GM18873 (cell line): ENCODE measurements at regions not wholly inside any gene's neighbourhood (a gene's known extent, or its start where the extent isn't known, plus 50 kb on each side); places are given as distances from the start of the nearest gene placed in this dataset.

Source experiments
- ATAC-seq: cut with Tn5 transposase; IDR thresholded peaks from one replicate; pipeline ENCODE4 v1.9.1; 2021; ENCODE audit warnings: mild to moderate bottlenecking, moderate library complexity, moderate number of reproducible peaks; ENCODE audit not compliant: unreplicated experiment, low FRiP score

DNA sequence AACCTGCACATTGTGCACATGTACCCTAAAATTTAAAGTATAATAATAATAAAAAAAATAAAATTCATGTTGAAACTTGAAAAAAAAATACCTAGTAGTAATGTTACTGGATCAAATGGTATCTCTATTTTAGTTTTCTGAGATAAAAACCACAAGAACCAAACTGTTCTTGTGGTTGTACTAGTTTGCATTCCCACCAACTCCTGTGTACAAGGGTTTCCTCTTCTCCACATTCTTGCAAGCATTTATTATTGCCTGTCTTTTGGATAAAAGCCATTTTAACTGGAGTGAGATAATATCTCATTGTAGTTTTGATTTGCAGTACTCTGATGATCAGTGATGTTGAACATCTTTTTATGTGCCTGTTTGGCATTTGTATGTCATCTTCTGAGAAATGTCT lies 177.7 kb downstream of the KIF20B start:
- no peak for ATAC-seq

DNA sequence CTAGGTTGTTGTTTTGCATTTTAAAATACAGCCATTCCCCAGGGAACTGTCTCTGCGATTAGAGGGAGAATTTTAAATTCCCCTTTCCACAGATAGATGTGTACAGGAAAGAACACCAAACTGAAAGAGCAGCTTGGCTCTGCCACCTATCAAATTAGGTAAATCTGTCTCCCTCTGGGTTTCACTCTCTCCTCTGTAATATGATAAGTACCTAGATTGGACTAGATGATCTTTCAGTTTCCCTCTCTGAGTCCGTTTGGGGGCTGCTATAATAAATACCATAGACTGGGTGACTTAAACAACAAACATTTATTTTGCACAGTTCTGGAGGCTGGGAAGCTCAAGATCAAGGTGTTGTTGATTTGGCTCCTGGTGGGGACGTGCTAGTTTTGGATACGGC lies 186.0 kb downstream of the KIF20B start:
- peak; percentile 39 for ATAC-seq

DNA sequence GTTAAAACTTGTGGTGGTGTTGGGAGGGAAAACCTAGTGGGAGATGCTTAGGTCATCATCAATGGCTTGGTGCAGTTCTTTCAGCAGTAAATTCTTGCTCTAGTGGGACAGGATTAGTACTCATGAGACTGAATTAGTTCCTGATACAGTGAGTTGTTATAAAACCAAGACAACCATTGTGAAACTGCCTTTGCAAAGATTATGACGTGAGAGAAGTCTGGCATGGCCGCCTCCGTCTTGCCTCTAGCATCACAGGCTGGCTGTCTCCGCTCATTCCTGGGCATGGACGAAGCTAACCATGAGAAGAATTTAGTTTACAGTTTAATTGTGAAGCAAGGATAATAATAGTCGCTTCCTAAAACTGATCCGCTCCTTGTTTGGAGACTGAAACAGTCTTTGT lies 186.4 kb downstream of the KIF20B start:
- peak; percentile 43 for ATAC-seq

DNA sequence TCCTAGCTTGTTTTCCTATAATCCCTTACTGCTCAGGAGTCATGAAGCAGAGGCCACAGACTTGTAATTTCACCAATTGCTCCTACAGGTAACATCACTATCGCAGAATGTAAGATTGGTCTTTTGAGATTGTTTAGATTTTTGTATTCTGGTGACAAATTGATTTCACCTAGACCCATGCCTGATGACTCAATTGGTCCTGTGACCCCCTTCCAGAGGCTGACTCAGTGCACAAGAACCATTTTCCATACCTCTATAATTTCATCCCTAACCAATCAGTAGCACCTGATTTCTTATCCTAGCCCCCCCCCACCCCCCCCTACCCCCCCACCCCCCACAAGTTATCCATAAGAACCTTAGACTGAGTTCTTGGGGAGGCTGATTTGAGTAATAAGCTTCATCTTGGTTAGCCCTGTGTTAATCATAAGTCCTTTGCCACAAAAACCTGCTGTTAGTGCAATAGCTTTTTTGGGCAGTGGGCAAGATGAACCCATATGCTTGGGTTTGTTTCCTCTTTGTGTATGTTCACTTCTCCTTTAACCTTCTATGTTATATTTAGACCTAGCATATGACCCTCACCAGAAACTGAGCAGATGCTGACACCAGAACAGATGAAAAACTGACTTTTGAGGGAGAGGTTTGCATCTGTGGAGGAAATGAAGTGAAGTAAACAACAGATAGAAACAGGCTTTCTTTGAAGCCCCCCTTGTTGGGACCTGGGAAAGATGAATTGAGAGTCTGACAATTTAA lies 187.1 kb downstream of the KIF20B start:
- ATAC-seq: peak; percentile 87

- ATAC-seq: no peak
These were observed 188.2 kb downstream of the KIF20B start for GRCh38 chr10:89889606-89890005.

DNA sequence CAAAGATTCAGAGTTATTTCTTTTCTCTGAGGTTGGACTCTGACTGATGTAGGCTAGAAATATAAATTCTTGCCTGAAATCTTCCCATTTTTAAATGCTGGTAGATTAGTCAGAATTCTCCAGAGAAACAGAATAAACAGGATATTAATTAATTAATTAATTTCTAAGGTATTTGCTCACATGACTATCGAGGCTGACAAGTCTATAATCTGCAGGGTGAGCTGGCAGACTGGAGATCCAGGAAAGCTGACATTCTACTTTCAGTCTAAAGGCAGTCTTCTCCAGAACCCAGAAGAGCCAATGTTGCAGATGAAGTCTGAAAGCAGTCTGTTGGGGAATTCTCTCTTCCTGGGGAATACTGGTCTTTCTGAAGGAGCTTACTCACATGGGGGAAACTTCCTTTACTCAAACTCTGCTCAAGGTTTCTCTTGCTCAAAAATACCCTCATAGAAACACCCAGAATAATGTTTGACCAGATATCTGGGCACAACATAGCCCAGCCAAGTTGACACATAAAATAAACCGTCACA lies 189.7 kb downstream of the KIF20B start:
- no peak for ATAC-seq

GRCh38 chr10:89894051-89894450 lies 192.7 kb downstream of the KIF20B start:
- ATAC-seq: no peak

GRCh38 chr10:89900554-89900953 lies 199.2 kb downstream of the KIF20B start:
- no peak for ATAC-seq

GRCh38 chr10:89901895-89902294 lies 200.5 kb downstream of the KIF20B start:
- ATAC-seq: no peak

DNA sequence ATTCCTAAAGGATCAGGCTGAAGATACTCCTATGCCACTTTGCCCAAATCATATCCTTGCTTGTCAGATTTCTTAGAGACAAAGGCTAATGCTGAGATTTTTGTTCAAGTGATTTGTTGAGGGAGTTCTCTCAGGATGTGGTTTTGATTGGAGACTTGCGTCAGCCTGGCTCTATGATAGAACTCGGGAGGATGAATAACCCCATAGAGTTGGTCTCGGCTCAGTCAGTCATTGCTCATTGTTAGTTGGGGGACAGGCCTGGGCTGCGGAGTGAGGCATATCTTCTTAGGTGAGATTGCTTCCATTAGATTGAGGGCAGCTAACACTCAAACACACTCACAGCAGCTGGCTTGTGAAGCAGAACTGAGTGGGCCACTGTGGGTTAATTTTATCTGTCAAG lies 203.4 kb downstream of the KIF20B start:
- no peak for ATAC-seq

GRCh38 chr10:89909752-89910151 lies 208.4 kb downstream of the KIF20B start:
- no peak for ATAC-seq

DNA sequence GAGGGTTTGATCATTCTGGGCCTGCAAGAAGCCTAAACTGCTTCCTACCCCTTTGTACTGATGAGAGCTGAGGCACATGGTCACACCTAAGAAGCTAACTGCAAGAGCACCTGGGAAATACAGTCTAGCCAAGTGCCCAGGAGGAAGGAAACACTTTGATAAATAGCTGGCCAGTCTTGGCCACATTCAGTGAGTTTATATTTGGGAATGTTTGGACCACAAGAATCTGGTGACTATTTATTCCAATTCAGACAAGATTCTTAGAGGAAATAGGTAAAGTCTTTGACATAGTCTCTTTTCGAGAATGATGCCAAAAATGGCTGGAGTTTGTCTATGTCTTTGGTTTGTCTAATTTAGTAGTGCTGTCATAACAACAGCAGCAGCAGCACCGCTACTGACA lies 213.6 kb downstream of the KIF20B start:
- ATAC-seq: no peak

DNA sequence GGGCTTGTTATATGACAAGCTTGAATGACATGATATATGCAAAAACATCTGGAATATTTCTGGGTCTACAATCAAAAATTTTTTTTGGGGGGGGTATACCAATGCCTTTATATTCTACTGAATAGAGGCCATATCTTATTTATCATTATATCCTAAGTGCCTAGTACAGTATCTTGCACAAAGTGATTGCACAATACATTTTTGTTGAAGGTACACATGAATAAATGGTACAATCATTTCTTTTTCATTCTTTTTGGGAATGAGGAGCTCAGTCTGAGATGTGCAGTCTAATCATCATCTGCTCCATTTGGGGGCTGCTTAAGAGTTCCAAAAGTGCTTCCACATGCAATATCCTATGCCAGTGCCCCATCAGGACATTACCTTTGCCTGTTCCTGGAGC lies 214.6 kb downstream of the KIF20B start:
- ATAC-seq: no peak

- no peak for ATAC-seq
These were observed 215.3 kb downstream of the KIF20B start for GRCh38 chr10:89916468-89917215.

- ATAC-seq: no peak
These were observed 220.0 kb downstream of the KIF20B start for GRCh38 chr10:89921403-89921802.

DNA sequence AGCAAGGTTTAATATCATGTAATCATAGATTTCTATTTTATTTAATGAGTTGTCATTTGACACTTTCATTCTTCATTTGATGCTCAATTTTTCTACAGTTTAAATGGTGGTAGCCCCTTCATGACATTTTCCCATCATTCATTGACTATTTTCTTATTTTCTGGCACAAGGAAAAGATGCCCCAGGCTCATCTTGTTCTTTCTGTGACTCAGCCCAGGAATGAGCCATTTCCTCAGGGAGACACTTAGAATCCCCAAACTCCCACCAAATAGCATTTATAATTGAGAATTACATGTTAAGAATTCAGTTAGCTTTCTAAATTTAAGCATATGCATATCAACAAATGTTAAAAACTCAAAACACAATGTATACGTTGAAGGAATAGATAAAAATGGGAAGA lies 222.3 kb downstream of the KIF20B start:
- no peak for ATAC-seq

GRCh38 chr10:89924261-89924660 lies 222.9 kb downstream of the KIF20B start:
- ATAC-seq: no peak

DNA sequence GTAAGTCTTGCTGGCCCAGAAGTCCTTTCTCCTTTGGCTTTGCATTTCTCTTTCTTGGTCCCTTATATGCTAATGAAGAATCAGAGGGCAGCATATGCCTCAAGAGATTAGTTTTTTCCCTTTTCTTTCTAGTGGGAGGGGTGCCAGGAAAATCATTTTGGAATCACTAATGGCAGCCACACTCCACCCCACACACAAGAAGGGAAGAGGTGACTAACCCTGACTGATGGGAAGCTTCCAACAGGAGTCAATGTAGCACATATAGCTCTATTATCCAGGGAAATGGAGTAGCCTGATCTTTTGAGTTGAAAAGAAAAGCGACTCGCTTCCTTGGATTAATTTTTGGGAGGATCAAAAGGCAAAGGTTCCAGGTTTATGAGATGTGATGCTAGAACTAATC lies 225.3 kb downstream of the KIF20B start:
- ATAC-seq: no peak

GRCh38 chr10:89929282-89930026 lies 228.1 kb downstream of the KIF20B start:
- ATAC-seq: no peak

DNA sequence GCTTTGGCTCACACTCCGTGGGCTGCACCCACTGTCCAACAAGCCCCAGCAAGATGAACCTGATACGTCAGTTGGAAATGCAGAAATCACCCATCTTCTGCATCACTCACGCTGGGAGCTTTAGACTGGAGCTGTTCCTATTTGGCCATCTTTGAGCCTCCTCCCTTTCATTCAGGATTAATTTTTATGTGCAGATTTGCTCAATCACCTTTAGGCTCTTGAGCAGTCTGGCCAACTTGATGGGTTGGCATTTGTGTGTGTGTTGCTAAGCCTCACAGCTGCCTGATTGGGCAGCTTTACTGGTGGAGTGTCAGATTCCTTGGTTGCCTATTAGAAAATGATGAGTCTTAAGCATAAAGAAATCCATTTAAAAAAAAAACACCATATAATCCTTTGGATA lies 236.1 kb downstream of the KIF20B start:
- ATAC-seq: no peak

DNA sequence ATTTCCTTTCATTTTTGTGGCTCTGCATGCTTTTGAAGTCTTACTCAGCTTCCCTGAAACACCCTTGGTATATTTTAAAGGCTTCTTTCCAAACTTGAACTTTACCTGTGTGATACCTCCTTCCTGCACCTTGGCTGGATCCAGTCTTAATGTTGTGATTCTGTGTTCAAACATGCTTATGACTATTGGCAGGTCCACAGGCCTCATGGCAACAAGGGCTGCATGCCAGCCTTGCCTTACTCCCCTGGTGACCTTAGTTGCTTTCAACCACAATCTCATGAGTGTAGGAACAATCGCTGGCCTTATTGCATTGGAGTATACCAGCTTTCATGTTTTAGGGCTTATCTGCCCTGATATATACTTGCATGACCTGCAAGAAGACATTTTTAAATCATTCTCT lies 238.7 kb downstream of the KIF20B start:
- ATAC-seq: no peak
